ENCODE measurements at regions not wholly inside any gene's neighbourhood (a gene's known extent, or its start where the extent isn't known, plus 50 kb on each side); places are given as distances from the start of the nearest gene placed in this dataset.
"Not testable (repeated sequence)": the region's sequence is repeated elsewhere in the genome, so short reads cannot be mapped to it uniquely, and the experiment has no call there.

- Histone ChIP-seq H3K4me1 (peaks cover 23% of the 10 kb centered on the region), H3K27me3 (no peaks in the 10 kb centered on the region), H3K9ac (no peak overlapping the region), H3K9me3 (peaks cover 36% of the 10 kb centered on the region), H3K27ac (no peak overlapping the region), H3K4me3 (no peak overlapping the region), H3K4me2 (no peak overlapping the region), H3K36me3 (no peaks in the 10 kb centered on the region), H4K20me1 (no peaks in the 10 kb centered on the region)
- TF ChIP-seq Cebpa-rat (IDR thresholded peaks at IDR 0.05): no peak
Observed at GRCh38 chrX:46250151-46250550, 295.1 kb downstream of the ZNF674 start.

GRCh38 chrX:46247456-46247855 lies 297.8 kb downstream of the ZNF674 start:
- Histone ChIP-seq H3K9me3 (peaks cover 37% of the 10 kb centered on the region), H3K27me3 (no peaks in the 10 kb centered on the region), H3K27ac (no peak overlapping the region), H3K36me3 (no peaks in the 10 kb centered on the region), H3K4me3 (no peak overlapping the region), H3K9ac (no peak overlapping the region), H4K20me1 (no peaks in the 10 kb centered on the region), H3K4me2 (no peak overlapping the region), H3K4me1 (peaks cover 7% of the 10 kb centered on the region; the same call in 1 of the 2 replicates)
- no peak for TF ChIP-seq Cebpa-rat (IDR thresholded peaks at IDR 0.05)

GRCh38 chrX:46244451-46244850 lies 300.8 kb downstream of the ZNF674 start:
- no peak overlapping the region for H3K4me3 ChIP-seq
- H4K20me1 ChIP-seq: no peaks in the 10 kb centered on the region
- peaks cover 31% of the 10 kb centered on the region for H3K9me3 ChIP-seq
- no peak for TF ChIP-seq Cebpa-rat (IDR thresholded peaks at IDR 0.05)
- H3K9ac ChIP-seq: no peak overlapping the region
- no peak overlapping the region for H3K27ac ChIP-seq
- no peak overlapping the region for H3K4me2 ChIP-seq
- no peaks in the 10 kb centered on the region for H3K27me3 ChIP-seq
- H3K4me1 ChIP-seq: peaks cover 7% of the 10 kb centered on the region
- no peaks in the 10 kb centered on the region for H3K36me3 ChIP-seq

GRCh38 chrX:46236411-46236810 lies 308.8 kb downstream of the ZNF674 start:
- Histone ChIP-seq H3K27ac (no peak overlapping the region), H3K4me1 (peaks cover 3% of the 10 kb centered on the region), H3K36me3 (no peaks in the 10 kb centered on the region), H3K4me2 (no peak overlapping the region), H3K27me3 (no peaks in the 10 kb centered on the region), H3K9ac (no peak overlapping the region), H3K9me3 (peaks cover 14% of the 10 kb centered on the region), H4K20me1 (no peaks in the 10 kb centered on the region), H3K4me3 (no peak overlapping the region)
- TF ChIP-seq Cebpa-rat (IDR thresholded peaks at IDR 0.05): no peak

- no peak overlapping the region for H3K4me3 ChIP-seq
- H4K20me1 ChIP-seq: no peaks in the 10 kb centered on the region
Observed at GRCh38 chrX:46235778-46236177, 309.4 kb downstream of the ZNF674 start.

GRCh38 chrX:46234775-46235174 lies 310.4 kb downstream of the ZNF674 start:
- Histone ChIP-seq H3K4me1 (no peaks in the 10 kb centered on the region), H3K36me3 (no peaks in the 10 kb centered on the region), H3K9ac (no peak overlapping the region), H3K27me3 (no peaks in the 10 kb centered on the region), H3K9me3 (peaks cover 4% of the 10 kb centered on the region), H3K27ac (no peak overlapping the region), H4K20me1 (no peaks in the 10 kb centered on the region), H3K4me2 (no peak overlapping the region), H3K4me3 (no peak overlapping the region)
- TF ChIP-seq Cebpa-rat (IDR thresholded peaks at IDR 0.05): no peak

More at GRCh38 chrX:46235778-46236177, 309.4 kb downstream of the ZNF674 start:
- Histone ChIP-seq H3K9ac (no peak overlapping the region), H3K4me1 (no peaks in the 10 kb centered on the region), H3K36me3 (no peaks in the 10 kb centered on the region), H3K27ac (no peak overlapping the region), H3K9me3 (peaks cover 14% of the 10 kb centered on the region), H3K4me2 (no peak overlapping the region), H3K27me3 (no peaks in the 10 kb centered on the region)
- no peak for TF ChIP-seq Cebpa-rat (IDR thresholded peaks at IDR 0.05)

GRCh38 chrX:46228389-46228788 lies 316.8 kb downstream of the ZNF674 start:
- no peak for TF ChIP-seq Cebpa-rat (IDR thresholded peaks at IDR 0.05)
- Histone ChIP-seq H4K20me1 (no peaks in the 10 kb centered on the region), H3K36me3 (no peaks in the 10 kb centered on the region)

GRCh38 chrX:46226422-46226821 lies 318.8 kb downstream of the ZNF674 start:
- Histone ChIP-seq H3K36me3 (no peaks in the 10 kb centered on the region), H3K4me1 (no peaks in the 10 kb centered on the region), H3K4me2 (no peak overlapping the region), H3K27me3 (no peaks in the 10 kb centered on the region), H3K27ac (no peak overlapping the region), H3K9me3 (no peaks in the 10 kb centered on the region), H4K20me1 (no peaks in the 10 kb centered on the region), H3K4me3 (no peak overlapping the region), H3K9ac (no peak overlapping the region)
- no peak for TF ChIP-seq Cebpa-rat (IDR thresholded peaks at IDR 0.05)

More at GRCh38 chrX:46228389-46228788, 316.8 kb downstream of the ZNF674 start:
- Histone ChIP-seq H3K4me3 (no peak overlapping the region), H3K4me1 (no peaks in the 10 kb centered on the region), H3K9ac (no peak overlapping the region), H3K27me3 (no peaks in the 10 kb centered on the region), H3K4me2 (no peak overlapping the region), H3K27ac (no peak overlapping the region), H3K9me3 (no peaks in the 10 kb centered on the region)

- H3K9me3 ChIP-seq, H3K4me1 ChIP-seq, H3K27me3 ChIP-seq, H4K20me1 ChIP-seq, H3K4me2 ChIP-seq, H3K9ac ChIP-seq, H3K4me3 ChIP-seq, H3K27ac ChIP-seq, H3K36me3 ChIP-seq: not testable (repeated sequence)
Observed at GRCh38 chrX:46223499-46223898, 321.7 kb downstream of the ZNF674 start.

GRCh38 chrX:46220822-46221221 lies 324.4 kb downstream of the ZNF674 start:
- no peak for TF ChIP-seq Cebpa-rat (IDR thresholded peaks at IDR 0.05)
- no peak overlapping the region for H3K4me2 ChIP-seq
- H3K4me3 ChIP-seq: no peak overlapping the region

GRCh38 chrX:46218373-46218772 lies 326.8 kb downstream of the ZNF674 start:
- H3K4me1 ChIP-seq: no peaks in the 10 kb centered on the region
- no peaks in the 10 kb centered on the region for H3K27me3 ChIP-seq
- no peaks in the 10 kb centered on the region for H4K20me1 ChIP-seq
- H3K4me2 ChIP-seq: no peak overlapping the region
- no peak overlapping the region for H3K9ac ChIP-seq
- no peaks in the 10 kb centered on the region for H3K9me3 ChIP-seq
- H3K36me3 ChIP-seq: no peaks in the 10 kb centered on the region
- H3K27ac ChIP-seq: no peak overlapping the region
- H3K4me3 ChIP-seq: no peak overlapping the region
- TF ChIP-seq Cebpa-rat (IDR thresholded peaks at IDR 0.05): no peak

More at GRCh38 chrX:46220822-46221221, 324.4 kb downstream of the ZNF674 start:
- H3K27ac ChIP-seq: no peak overlapping the region
- H3K36me3 ChIP-seq: no peaks in the 10 kb centered on the region
- no peaks in the 10 kb centered on the region for H3K4me1 ChIP-seq
- no peak overlapping the region for H3K9ac ChIP-seq
- no peaks in the 10 kb centered on the region for H3K9me3 ChIP-seq
- H4K20me1 ChIP-seq: no peaks in the 10 kb centered on the region
- no peaks in the 10 kb centered on the region for H3K27me3 ChIP-seq
